H9 (cell line): ENCODE measurements at regions not wholly inside any gene's neighbourhood (a gene's known extent, or its start where the extent isn't known, plus 50 kb on each side); places are given as distances from the start of the nearest gene placed in this dataset.

ENCODE experiments used
- DNase-seq: peaks from one replicate; pipeline ENCODE4 v3.0.0-alpha.2; 2017
- H2AFZ ChIP-seq: one replicate; pipeline ENCODE4 v1.6.1; 2013; ENCODE audit warnings: mild to moderate bottlenecking, low read length, control low read depth, moderate library complexity
- H2AK5ac ChIP-seq: 2 replicates; pipeline ENCODE4 v1.6.1; 2013; ENCODE audit warnings: low read length, control low read depth, mixed read lengths; ENCODE audit not compliant: insufficient read length
- H2BK120ac ChIP-seq: one replicate; pipeline ENCODE4 v1.6.1; 2013; ENCODE audit warnings: low read depth, mild to moderate bottlenecking, low read length, control low read depth, inconsistent platforms; ENCODE audit not compliant: poor library complexity, severe bottlenecking
- H2BK12ac ChIP-seq: 2 replicates; pipeline ENCODE4 v1.6.1; 2013; ENCODE audit warnings: low read length, control low read depth, mixed read lengths, low read depth; ENCODE audit not compliant: insufficient read length
- H2BK15ac ChIP-seq: 2 replicates; pipeline ENCODE4 v1.6.1; 2013; ENCODE audit warnings: low read depth, low read length, control low read depth
- H2BK20ac ChIP-seq: one replicate; pipeline ENCODE4 v1.6.1; 2013; ENCODE audit warnings: low read depth, mild to moderate bottlenecking, low read length, control low read depth, inconsistent platforms; ENCODE audit not compliant: poor library complexity, severe bottlenecking
- H2BK5ac ChIP-seq: 2 replicates; pipeline ENCODE4 v1.6.1; 2013; ENCODE audit warnings: low read length, control low read depth, mixed read lengths; ENCODE audit not compliant: insufficient read length
- H3K14ac ChIP-seq: 2 replicates; pipeline ENCODE4 v1.6.1; 2013; ENCODE audit warnings: low read length, control low read depth; ENCODE audit not compliant: insufficient read depth
- H3K18ac ChIP-seq: 2 replicates; pipeline ENCODE4 v1.6.1; 2013; ENCODE audit warnings: low read depth, mild to moderate bottlenecking, mixed read lengths, low read length, control low read depth; ENCODE audit not compliant: insufficient read length
- H3K23ac ChIP-seq: 2 replicates; pipeline ENCODE4 v1.6.1; 2013; ENCODE audit warnings: low read length, control low read depth, mixed read lengths, low read depth; ENCODE audit not compliant: insufficient read length
- H3K23me2 ChIP-seq: 2 replicates; pipeline ENCODE4 v1.6.1; 2013; ENCODE audit warnings: low read depth, mild to moderate bottlenecking, mixed read lengths, low read length, control low read depth; ENCODE audit not compliant: insufficient read length, poor library complexity, severe bottlenecking
- H3K27ac ChIP-seq: 2 replicates; pipeline ENCODE4 v1.5.1; 2013; ENCODE audit warnings: low read length, control low read depth, mixed read lengths, low read depth; ENCODE audit not compliant: insufficient read length
- H3K27me3 ChIP-seq: 2 replicates; pipeline ENCODE4 v1.6.1; 2013; ENCODE audit warnings: low read length, control low read depth, inconsistent platforms; ENCODE audit not compliant: insufficient read depth
- H3K4ac ChIP-seq: 2 replicates; pipeline ENCODE4 v1.6.1; 2013; ENCODE audit warnings: low read depth, mild to moderate bottlenecking, control low read depth, inconsistent platforms, low read length, moderate library complexity
- H3K4me1 ChIP-seq: 2 replicates; pipeline ENCODE4 v1.6.1; 2013; ENCODE audit warnings: low read length, control low read depth, inconsistent platforms; ENCODE audit not compliant: insufficient read depth
- H3K4me2 ChIP-seq: 2 replicates; pipeline ENCODE4 v1.6.1; 2013; ENCODE audit warnings: low read length, control low read depth, mixed read lengths; ENCODE audit not compliant: insufficient read length, insufficient read depth
- H3K56ac ChIP-seq: 2 replicates; pipeline ENCODE4 v1.6.1; 2013; ENCODE audit warnings: low read depth, mild to moderate bottlenecking, mixed read lengths, low read length, control low read depth; ENCODE audit not compliant: insufficient read length
- H3K79me1 ChIP-seq: 2 replicates; pipeline ENCODE4 v1.6.1; 2013; ENCODE audit warnings: low read depth, mild to moderate bottlenecking, moderate library complexity, low read length, control low read depth, inconsistent platforms; ENCODE audit not compliant: insufficient read depth, poor library complexity, severe bottlenecking
- H3K79me2 ChIP-seq: 2 replicates; pipeline ENCODE4 v1.6.1; 2013; ENCODE audit warnings: low read length, control low read depth, inconsistent platforms; ENCODE audit not compliant: insufficient read depth
- H3K9ac ChIP-seq: 2 replicates; pipeline ENCODE4 v1.6.1; 2013; ENCODE audit warnings: low read length, control low read depth, mixed read lengths; ENCODE audit not compliant: insufficient read length; ENCODE audit errors: extremely low read depth
- H3K9me3 ChIP-seq: one replicate; pipeline ENCODE4 v1.6.1; 2013; ENCODE audit warnings: low read depth, low read length, inconsistent platforms; ENCODE audit not compliant: control insufficient read depth
- H3T11ph ChIP-seq: one replicate; pipeline ENCODE4 v1.6.1; 2013; ENCODE audit warnings: mild to moderate bottlenecking, low read length, control low read depth, inconsistent platforms
- H4K20me1 ChIP-seq: one replicate; pipeline ENCODE4 v1.6.1; 2013; ENCODE audit not compliant: control insufficient read depth, insufficient read length, insufficient read depth
- H4K5ac ChIP-seq: 2 replicates; pipeline ENCODE4 v1.6.1; 2013; ENCODE audit warnings: low read depth, mild to moderate bottlenecking, mixed read lengths, low read length, control low read depth; ENCODE audit not compliant: insufficient read length
- H4K8ac ChIP-seq: replicated peaks from 2 replicates; pipeline ENCODE4 v1.6.1; 2013; ENCODE audit warnings: low read length, control low read depth, mixed read lengths, low read depth; ENCODE audit not compliant: insufficient read length
- H4K91ac ChIP-seq: 2 replicates; pipeline ENCODE4 v1.6.1; 2013; ENCODE audit warnings: low read depth, mild to moderate bottlenecking, moderate library complexity, mixed read lengths, low read length, control low read depth; ENCODE audit not compliant: insufficient read length
- H3K27ac Mint-ChIP-seq, 3 experiments: 2 replicates in 2 of 3; 3 replicates in 1 of 3; pipeline ENCODE4 v1.8.0; 2020 to 2021; ENCODE audit warnings: mixed read lengths in 3 of 3, mild to moderate bottlenecking in 1 of 3, moderate library complexity in 1 of 3
- H3K27me3 Mint-ChIP-seq: 2 replicates; pipeline ENCODE4 v1.8.0; 2021; ENCODE audit warnings: low read depth, mild to moderate bottlenecking, moderate library complexity, mixed read lengths
- H3K36me3 Mint-ChIP-seq, 3 experiments: 2 replicates in 2 of 3; 3 replicates in 1 of 3; pipeline ENCODE4 v1.8.0; 2020 to 2021; ENCODE audit warnings: low read depth in 3 of 3, mixed read lengths in 3 of 3; ENCODE audit not compliant: insufficient read depth in 1 of 3
- H3K4me1 Mint-ChIP-seq, 2 experiments: 2 replicates each; pipeline ENCODE4 v1.8.0; 2020; ENCODE audit warnings: mixed read lengths in 2 of 2
- H3K4me3 Mint-ChIP-seq, 2 experiments: 2 replicates in 1 of 2; 3 replicates in 1 of 2; pipeline ENCODE4 v1.8.0; 2020 to 2021; ENCODE audit warnings: mild to moderate bottlenecking in 2 of 2, mixed read lengths in 2 of 2, moderate library complexity in 1 of 2
- H3K9me3 Mint-ChIP-seq, 2 experiments: 2 replicates in 1 of 2; 3 replicates in 1 of 2; pipeline ENCODE4 v1.8.0; 2020; ENCODE audit warnings: mild to moderate bottlenecking in 2 of 2, mixed read lengths in 2 of 2, moderate library complexity in 1 of 2
- CTCF ChIP-seq: fragments of 200-600 bp; sonication (generic); conservative IDR thresholded peaks from 3 replicates; pipeline ENCODE4 v1.8.0; 2021; ENCODE audit warnings: antibody characterized with exemption, mild to moderate bottlenecking
- WGBS: extraction: QIAGEN DNeasy Blood & Tissue Kit; methylation state at CpG from one replicate; pipeline ENCODE4 v1.1.7; 2013; ENCODE audit warnings: missing lambda C conversion rate, low lambda C conversion rate, mixed read lengths; ENCODE audit not compliant: insufficient read length; ENCODE audit errors: extremely low coverage; 5-methylcytosine and 5-hydroxymethylcytosine counted together

- H2BK20ac ChIP-seq, result no peak overlapping the region
- WGBS, result no CpG with 5 or more reads among the region's 3 CpGs
- no peak for DNase-seq
- no peak overlapping the region for H3K56ac ChIP-seq
- no peaks in the 10 kb centered on the region for H4K20me1 ChIP-seq
- H3K4me2 ChIP-seq, result no peak overlapping the region
- Mint-ChIP-seq H3K9me3 (no peaks in the 10 kb centered on the region), H3K4me3 (no peak overlapping the region), H3K27me3 (no peaks in the 10 kb centered on the region), H3K36me3 (no peaks in the 10 kb centered on the region), H3K27ac (no peak overlapping the region), H3K4me1 (peaks cover 18 to 22% of the 10 kb centered on the region in 2 experiments)
- no peak overlapping the region for H2BK5ac ChIP-seq
- H3T11ph ChIP-seq, result no peak overlapping the region
- no peak overlapping the region for H3K23ac ChIP-seq
- H2AFZ ChIP-seq, result no peak overlapping the region
- no peak overlapping the region for H2BK120ac ChIP-seq
- H3K18ac ChIP-seq, result no peak overlapping the region
- H3K4ac ChIP-seq, result no peak overlapping the region
- H3K79me1 ChIP-seq, result no peaks in the 10 kb centered on the region
- H2BK15ac ChIP-seq, result no peak overlapping the region
- H3K9me3 ChIP-seq, result no peaks in the 10 kb centered on the region
- H3K27me3 ChIP-seq, result no peaks in the 10 kb centered on the region
- no peak for TF ChIP-seq CTCF
- peaks cover 7% of the 10 kb centered on the region for H3K4me1 ChIP-seq
- H3K79me2 ChIP-seq, result no peaks in the 10 kb centered on the region
- H3K14ac ChIP-seq, result no peak overlapping the region
- no peak overlapping the region for H4K91ac ChIP-seq
- H2BK12ac ChIP-seq, result no peak overlapping the region
- no peak overlapping the region for H2AK5ac ChIP-seq
- H3K9ac ChIP-seq, result no peak overlapping the region
- H3K27ac ChIP-seq, result no peak overlapping the region
- no peak overlapping the region for H4K8ac ChIP-seq
- no peaks in the 10 kb centered on the region for H3K23me2 ChIP-seq
- H4K5ac ChIP-seq, result no peak overlapping the region
Measured at GRCh38 chr6:98650941-98651340, 183.4 kb upstream of the POU3F2 start.
